Stimulated activated CD4-positive, alpha-beta T cell treated with anti-CD3 and anti-CD28 coated beads, Interleukin-4, amount 100 ng/mL, for 1 hour (primary cell): ENCODE measurements at regions not wholly inside any gene's neighbourhood (a gene's known extent, or its start where the extent isn't known, plus 50 kb on each side); places are given as distances from the start of the nearest gene placed in this dataset.

Source experiments
- DNase-seq: peaks from one replicate; pipeline ENCODE4 v3.0.0-alpha.2; 2020

- DNase-seq: no peak
These were observed 117.5 kb upstream of the ZNF521 start for GRCh38 chr18:25469489-25469888.

GRCh38 chr18:25467226-25467987, 115.4 kb upstream of the ZNF521 start:
- DNase-seq: no peak

GRCh38 chr18:25465152-25465732, 113.3 kb upstream of the ZNF521 start:
- DNase-seq: no peak

GRCh38 chr18:25464227-25464626, 112.3 kb upstream of the ZNF521 start:
- DNase-seq: no peak

GRCh38 chr18:25463726-25464125, 111.8 kb upstream of the ZNF521 start:
- DNase-seq: no peak

- DNase-seq: no peak
These were observed 107.8 kb upstream of the ZNF521 start for GRCh38 chr18:25459814-25460213.

- no peak for DNase-seq
These were observed 105.6 kb upstream of the ZNF521 start for GRCh38 chr18:25457601-25458000.

- no peak for DNase-seq
These were observed 105.2 kb upstream of the ZNF521 start for GRCh38 chr18:25457126-25457525.

- no peak for DNase-seq
These were observed 104.5 kb upstream of the ZNF521 start for GRCh38 chr18:25456334-25457010.

- no peak for DNase-seq
These were observed 103.7 kb upstream of the ZNF521 start for GRCh38 chr18:25455646-25456045.

GRCh38 chr18:25455159-25455558, 103.2 kb upstream of the ZNF521 start:
- no peak for DNase-seq

GRCh38 chr18:25454730-25455129, 102.8 kb upstream of the ZNF521 start:
- no peak for DNase-seq

GRCh38 chr18:25454270-25454659, 102.3 kb upstream of the ZNF521 start:
- no peak for DNase-seq

GRCh38 chr18:25453556-25454269, 101.7 kb upstream of the ZNF521 start:
- no peak for DNase-seq

GRCh38 chr18:25451077-25451658, 99.2 kb upstream of the ZNF521 start:
- DNase-seq: no peak

- no peak for DNase-seq
These were observed 97.1 kb upstream of the ZNF521 start for GRCh38 chr18:25449046-25449445.

GRCh38 chr18:25446972-25447371, 95.0 kb upstream of the ZNF521 start:
- no peak for DNase-seq

- no peak for DNase-seq
These were observed 93.5 kb upstream of the ZNF521 start for GRCh38 chr18:25445430-25445829.

- no peak for DNase-seq
These were observed 91.8 kb upstream of the ZNF521 start for GRCh38 chr18:25443776-25444175.

GRCh38 chr18:25435149-25435782, 83.3 kb upstream of the ZNF521 start:
- no peak for DNase-seq

- DNase-seq: no peak
These were observed 82.8 kb upstream of the ZNF521 start for GRCh38 chr18:25434745-25435144.

- no peak for DNase-seq
These were observed 81.6 kb upstream of the ZNF521 start for GRCh38 chr18:25433590-25433989.

- DNase-seq: no peak
These were observed 73.1 kb upstream of the ZNF521 start for GRCh38 chr18:25425024-25425423.
